ENCODE measurements at regions not wholly inside any gene's neighbourhood (a gene's known extent, or its start where the extent isn't known, plus 50 kb on each side); places are given as distances from the start of the nearest gene placed in this dataset.
"Not testable (repeated sequence)": the region's sequence is repeated elsewhere in the genome, so short reads cannot be mapped to it uniquely, and the experiment has no call there.

GRCh38 chr4:89506866-89507491 lies 199.4 kb upstream of the GPRIN3 start:
- DNase-seq (ENCODE audit: low read depth in 2 of 2, low spot score in 1 of 2): no peak

- DNase-seq (ENCODE audit: low read depth in 2 of 2, low spot score in 1 of 2): no peak
These were observed 195.0 kb upstream of the GPRIN3 start for GRCh38 chr4:89502581-89502980.

DNA sequence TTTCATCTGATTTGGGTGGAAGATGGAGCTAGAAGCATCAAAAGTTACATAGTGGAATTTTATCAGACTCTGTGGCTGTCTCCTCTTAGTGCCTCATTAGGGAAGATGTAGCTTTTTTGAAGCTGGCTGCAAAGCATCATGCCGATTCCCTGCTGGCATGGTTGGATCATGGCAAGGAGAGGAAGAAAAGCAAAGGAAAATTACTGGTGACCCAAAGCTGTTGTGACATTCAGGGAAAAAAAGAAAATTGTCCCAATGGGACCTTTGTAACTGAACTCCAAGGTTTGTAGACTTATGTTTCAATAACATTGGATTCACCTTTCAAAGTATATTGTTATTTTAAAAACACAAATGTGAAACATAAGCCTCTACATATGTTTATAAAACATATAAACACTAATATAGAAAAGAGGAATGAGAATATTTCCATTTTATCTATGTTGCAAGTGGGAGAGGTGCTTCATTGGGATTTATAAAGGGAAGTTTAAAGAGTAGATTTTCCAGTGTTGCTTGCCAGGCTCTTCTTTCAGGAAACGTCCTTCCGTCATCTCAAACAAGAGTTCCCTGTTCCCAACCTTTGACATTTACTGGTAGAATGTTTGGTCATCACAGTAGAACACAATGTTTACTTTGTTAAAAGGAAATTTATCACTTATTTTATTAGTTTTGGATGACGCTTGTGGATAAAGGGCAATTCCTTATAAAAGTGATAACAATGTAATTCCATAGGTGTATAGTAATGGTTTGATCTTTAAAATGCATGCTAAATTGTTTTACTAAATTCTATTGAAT lies 190.1 kb upstream of the GPRIN3 start:
- DNase-seq (ENCODE audit: low read depth in 2 of 2, low spot score in 1 of 2): no peak

DNA sequence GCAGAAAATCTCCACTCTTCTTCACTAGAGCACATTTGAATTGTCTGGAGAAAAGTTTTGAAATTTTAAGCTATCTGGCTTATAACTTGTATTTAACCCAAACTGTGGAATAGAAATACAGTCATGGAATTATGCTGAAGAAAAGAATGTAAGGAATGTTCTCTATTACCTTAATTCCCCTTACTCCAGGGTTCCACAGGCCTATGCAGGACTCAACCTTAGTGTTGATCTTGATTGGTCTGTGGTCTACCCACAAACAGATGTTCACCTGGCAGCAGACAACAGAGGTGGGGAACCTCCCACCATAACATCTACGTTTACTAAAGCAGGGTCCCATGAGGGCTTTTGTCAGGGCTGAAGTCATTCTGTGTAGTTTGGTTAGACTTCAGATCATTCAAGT lies 189.3 kb upstream of the GPRIN3 start:
- no peak for DNase-seq (ENCODE audit: low read depth in 2 of 2, low spot score in 1 of 2)

DNA sequence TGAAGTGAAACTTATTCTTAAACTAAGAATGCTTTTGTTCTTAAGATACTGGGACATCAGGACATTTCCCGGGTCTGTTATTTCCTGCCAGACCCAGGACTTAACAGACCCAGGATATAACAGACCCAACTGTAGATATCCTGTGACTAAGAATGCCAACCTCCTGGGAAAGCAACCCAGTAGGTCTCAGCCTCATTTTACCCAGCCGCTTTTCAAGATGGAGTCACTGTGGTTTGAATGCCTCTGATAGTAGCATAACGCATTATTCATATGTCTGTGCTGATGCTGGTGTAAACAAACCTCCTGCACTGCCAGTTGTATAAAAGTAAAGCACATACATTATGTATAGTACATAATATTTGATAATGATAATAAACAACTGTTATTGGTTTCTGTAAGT lies 185.8 kb upstream of the GPRIN3 start:
- DNase-seq (ENCODE audit: low read depth in 2 of 2, low spot score in 1 of 2): no peak

DNA sequence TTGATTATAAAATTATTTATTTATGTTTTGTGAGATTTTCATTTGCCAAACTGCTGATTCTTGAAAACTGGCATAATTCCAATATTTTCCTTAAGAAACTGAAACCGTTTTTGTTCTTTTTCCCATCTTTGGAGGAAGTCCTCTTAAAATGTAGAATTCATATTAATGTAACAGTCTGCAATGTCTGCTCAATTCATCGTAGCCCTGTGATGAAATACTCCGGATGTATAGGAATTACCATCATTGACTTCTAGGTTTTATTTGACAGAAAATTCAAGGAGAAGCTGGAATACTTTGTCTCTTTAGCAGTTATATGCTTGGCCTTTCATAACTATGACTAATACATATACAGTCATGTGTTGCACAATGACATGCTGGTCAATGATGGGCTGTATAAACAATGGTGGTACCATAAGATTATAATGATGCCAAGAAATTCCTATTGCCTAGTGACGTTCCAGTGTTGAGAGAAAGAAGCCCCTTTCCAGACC lies 185.0 kb upstream of the GPRIN3 start:
- no peak for DNase-seq (ENCODE audit: low read depth in 2 of 2, low spot score in 1 of 2)

DNA sequence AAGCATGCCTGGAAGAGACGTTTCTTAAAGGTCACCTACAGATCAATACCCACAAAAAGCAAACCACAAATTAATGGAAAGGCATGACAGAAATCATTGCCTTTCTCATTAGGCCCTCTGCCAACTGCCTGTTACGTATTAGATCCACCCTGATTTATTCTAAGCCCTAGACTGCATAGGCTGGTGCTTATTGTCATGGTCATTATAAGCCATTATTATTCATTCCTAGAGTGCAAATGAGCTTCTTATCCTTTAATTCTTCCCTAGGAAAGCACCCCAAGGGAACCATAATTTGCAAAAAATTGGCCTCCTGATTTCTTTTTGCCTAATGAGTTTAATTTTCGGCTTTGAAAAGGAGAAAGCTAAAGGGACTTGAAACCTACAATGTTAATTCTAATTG lies 184.2 kb upstream of the GPRIN3 start:
- no peak for DNase-seq (ENCODE audit: low read depth in 2 of 2, low spot score in 1 of 2)

DNA sequence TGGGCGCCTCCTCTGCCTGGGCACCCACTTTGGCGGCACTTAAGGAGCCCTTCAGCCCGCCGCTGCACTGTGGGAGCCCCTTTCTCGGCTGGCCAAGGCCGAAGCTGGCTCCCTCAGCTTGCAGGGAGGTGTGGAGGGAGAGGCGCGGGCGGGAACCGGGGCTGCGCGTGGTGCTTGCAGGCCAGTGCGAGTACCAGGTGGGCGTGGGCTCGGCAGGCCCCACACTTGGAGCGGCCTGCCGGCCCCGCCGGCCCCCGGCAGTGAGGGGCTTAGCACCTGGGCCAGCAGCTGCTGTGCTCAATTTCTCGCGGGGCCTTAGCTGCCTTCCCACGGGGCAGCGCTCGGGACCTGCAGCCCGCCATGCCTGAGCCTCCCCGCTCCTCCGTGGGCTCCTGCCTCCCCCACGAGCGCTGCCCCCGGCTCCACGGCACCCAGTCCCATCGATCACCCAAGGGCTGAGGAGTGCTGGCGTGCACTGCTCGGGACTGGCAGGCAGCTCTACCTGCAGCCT lies 182.4 kb upstream of the GPRIN3 start:
- not testable (repeated sequence) for DNase-seq (ENCODE audit: low read depth in 2 of 2, low spot score in 1 of 2)

DNA sequence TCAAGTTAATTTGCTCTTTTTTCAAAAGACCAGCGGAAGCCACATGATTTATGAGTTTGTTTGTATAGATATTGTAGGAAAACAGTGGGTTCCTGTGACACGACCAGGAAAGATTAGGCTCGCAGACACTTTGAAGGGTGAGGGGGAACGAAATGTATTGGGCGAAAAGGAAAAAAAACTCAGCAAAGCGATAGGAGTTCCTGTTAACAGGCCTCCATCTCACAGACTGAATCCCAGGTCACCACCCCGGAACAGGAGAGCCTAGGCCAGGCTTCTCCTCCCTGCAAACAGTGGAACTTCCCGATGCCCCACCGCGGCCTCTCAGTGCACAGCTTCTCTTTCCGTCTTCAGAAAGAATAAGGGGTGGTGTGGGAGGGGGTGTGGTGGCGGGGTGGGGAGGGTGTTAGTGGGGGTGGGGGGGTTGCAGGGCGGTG lies 181.8 kb upstream of the GPRIN3 start:
- DNase-seq (ENCODE audit: low read depth in 2 of 2, low spot score in 1 of 2): no peak

DNA sequence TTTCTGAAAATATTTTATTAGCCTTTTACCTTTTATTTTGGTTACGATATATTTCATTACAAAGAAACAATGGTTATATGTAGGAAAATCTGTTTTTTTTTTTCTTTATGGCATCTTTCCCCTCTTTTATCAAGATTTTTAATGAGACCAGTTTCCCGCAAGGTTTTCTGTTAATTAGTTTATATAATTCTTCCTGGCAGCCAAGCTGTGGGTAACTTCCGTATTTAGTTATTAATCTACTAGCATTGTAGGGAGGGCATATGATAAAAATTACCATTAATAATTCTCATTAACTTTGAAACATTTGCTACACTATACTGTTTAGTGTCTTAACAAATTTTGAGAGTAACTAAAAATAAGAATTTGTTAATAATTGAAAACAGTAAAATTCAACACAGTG lies 181.1 kb upstream of the GPRIN3 start:
- DNase-seq (ENCODE audit: low read depth in 2 of 2, low spot score in 1 of 2): no peak

GRCh38 chr4:89486673-89487072 lies 179.1 kb upstream of the GPRIN3 start:
- DNase-seq (ENCODE audit: low read depth in 2 of 2, low spot score in 1 of 2): no peak

DNA sequence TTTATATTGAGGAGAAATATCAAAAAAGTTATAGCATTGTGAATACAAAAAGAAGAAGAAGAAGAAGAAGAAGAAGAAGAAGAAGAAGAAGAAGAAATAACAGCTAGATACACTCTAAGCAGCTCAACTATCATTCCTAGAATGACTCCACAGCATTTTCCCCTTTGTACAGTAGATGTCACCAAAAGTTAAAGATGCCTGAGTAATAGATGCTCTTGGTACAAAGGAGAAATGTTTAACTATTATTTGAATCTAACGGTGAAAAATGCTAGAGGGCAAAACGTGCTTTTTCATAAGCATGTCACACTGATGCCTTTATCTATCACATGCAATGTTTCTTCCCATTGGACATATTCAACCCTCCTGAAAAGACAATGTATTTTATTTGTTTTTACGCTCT lies 178.4 kb upstream of the GPRIN3 start:
- no peak for DNase-seq (ENCODE audit: low read depth in 2 of 2, low spot score in 1 of 2)

DNA sequence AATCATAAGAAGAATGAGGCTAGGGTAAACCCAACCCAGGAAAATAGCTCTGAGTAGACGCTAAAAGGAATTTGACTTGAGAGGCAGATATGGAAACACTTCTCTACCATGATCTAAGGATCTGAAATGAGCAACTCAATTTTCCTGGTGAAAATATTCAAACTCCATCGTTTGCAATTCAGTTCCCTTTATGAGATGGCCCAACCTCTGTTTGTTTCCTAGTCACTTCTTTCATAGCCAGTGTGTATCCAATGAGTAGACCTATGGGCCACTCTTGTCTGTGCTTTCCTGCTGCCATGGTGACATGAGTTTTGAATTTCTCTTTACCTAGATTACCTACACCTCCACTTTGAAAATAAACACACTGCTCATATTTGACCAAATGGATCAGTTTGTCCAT lies 176.2 kb upstream of the GPRIN3 start:
- DNase-seq (ENCODE audit: low read depth in 2 of 2, low spot score in 1 of 2): no peak

- DNase-seq (ENCODE audit: low read depth in 2 of 2, low spot score in 1 of 2): no peak
These were observed 175.5 kb upstream of the GPRIN3 start for GRCh38 chr4:89482926-89483595.

DNA sequence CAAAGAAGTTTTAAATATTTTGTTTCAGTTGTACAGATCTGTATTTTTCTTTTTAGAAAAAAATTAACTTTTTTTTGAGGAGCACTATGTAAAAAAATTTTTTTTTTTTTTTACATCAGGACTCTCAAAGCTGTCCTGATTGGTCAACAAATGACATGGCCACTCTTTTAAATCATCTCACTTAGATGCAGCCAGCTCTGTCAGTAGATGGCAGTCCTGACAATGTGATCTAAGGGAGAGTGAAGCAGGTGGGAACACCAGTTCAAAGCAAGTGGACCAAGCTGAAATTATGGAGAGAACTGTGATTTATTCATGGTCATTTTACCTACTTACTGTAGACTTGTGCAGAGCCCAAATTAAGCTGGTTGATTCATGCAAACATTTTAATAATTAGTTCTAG lies 174.7 kb upstream of the GPRIN3 start:
- DNase-seq (ENCODE audit: low read depth in 2 of 2, low spot score in 1 of 2): no peak

DNA sequence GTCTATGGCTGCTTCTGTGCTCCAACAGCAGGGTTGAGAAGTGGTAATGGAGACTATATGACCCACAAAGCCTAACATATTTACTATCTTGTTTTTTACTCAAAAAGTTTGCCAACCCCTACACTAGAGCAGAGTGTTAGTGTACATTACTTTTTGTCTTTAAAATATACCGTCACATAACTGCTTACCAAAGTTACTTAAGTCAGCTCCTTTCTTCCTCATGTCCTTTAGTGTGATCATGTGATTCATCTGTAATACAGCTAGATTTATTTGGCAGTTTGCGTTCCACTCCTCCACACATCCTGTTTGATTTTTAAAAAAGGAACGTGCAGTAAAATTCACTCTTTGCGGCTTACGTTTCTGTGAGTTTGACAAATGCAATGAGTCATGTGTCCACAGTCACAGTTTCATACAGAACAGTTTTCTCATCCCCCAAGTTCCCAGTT lies 162.4 kb upstream of the GPRIN3 start:
- no peak for DNase-seq (ENCODE audit: low read depth in 2 of 2, low spot score in 1 of 2)

- no peak for DNase-seq (ENCODE audit: low read depth in 2 of 2, low spot score in 1 of 2)
These were observed 161.9 kb upstream of the GPRIN3 start for GRCh38 chr4:89469516-89469915.

GRCh38 chr4:89468602-89469001 lies 161.0 kb upstream of the GPRIN3 start:
- DNase-seq (ENCODE audit: low read depth in 2 of 2, low spot score in 1 of 2): no peak

DNA sequence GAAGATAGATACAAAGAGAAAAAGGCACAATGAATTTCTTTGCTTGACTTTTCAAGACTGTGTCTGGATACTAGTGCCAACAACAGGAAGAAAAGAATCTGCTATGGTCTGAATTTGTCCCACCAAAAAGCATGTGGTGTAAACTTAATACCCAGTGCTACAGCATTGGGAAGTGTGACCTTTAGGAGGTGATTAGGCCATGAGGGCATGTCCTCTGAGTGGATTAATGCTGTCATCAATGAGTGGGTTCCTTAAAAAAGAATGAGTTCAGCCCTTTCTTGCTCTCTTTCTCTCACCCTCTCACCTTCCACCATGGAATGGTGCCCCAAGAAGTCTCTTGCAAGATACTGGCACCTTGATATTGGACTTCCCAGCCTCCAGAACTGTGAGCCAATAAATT lies 155.7 kb upstream of the GPRIN3 start:
- DNase-seq (ENCODE audit: low read depth in 2 of 2, low spot score in 1 of 2): no peak

DNA sequence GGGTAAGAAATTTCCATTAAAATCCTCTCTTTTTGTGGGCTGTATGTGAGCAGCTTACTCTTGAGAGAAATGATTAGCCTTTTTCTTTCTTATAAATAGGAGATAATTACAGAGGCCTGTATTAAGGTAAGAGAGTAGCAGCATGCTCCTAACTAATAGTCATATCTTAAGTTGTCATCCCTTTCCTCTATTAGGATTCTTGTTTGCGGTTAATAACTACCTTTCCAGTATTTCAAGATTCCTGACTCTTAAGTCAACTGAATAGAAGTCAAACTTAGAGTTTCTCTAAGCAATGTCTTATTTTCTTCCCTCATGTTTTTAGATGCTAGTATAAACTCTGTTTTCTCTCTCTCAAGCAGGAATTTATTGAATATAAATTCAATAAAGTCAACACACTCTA lies 139.9 kb upstream of the GPRIN3 start:
- DNase-seq (ENCODE audit: low read depth in 2 of 2, low spot score in 1 of 2): no peak

GRCh38 chr4:89446193-89446592 lies 138.6 kb upstream of the GPRIN3 start:
- no peak for DNase-seq (ENCODE audit: low read depth in 2 of 2, low spot score in 1 of 2)

- no peak for DNase-seq (ENCODE audit: low read depth in 2 of 2, low spot score in 1 of 2)
These were observed 131.9 kb upstream of the GPRIN3 start for GRCh38 chr4:89439533-89439932.

All from stimulated activated CD8-positive, alpha-beta memory T cell treated with anti-CD3 and anti-CD28 coated beads, Interleukin-4, amount 100 ng/mL, for 4 hours (primary cell).